Epithelial cell of esophagus (primary cell): ENCODE measurements at regions not wholly inside any gene's neighbourhood (a gene's known extent, or its start where the extent isn't known, plus 50 kb on each side); places are given as distances from the start of the nearest gene placed in this dataset.

Experiments used
- DNase-seq: peaks from one replicate; pipeline ENCODE4 v3.0.0; 2010; ENCODE audit warnings: low read depth
- H3K4me3 ChIP-seq: 2 replicates; pipeline ENCODE4 v1.5.1; 2011; ENCODE audit warnings: mild to moderate bottlenecking, low read length, control low read depth
- TF ChIP-seq, protein P1 (sequence below): IDR thresholded peaks from 2 replicates; pipeline ENCODE4 v1.5.1; 2011; ENCODE audit warnings: low read depth, mild to moderate bottlenecking, low read length, control low read depth, inconsistent platforms; ENCODE audit not compliant: insufficient read depth; ENCODE audit errors: missing control alignments

DNA sequence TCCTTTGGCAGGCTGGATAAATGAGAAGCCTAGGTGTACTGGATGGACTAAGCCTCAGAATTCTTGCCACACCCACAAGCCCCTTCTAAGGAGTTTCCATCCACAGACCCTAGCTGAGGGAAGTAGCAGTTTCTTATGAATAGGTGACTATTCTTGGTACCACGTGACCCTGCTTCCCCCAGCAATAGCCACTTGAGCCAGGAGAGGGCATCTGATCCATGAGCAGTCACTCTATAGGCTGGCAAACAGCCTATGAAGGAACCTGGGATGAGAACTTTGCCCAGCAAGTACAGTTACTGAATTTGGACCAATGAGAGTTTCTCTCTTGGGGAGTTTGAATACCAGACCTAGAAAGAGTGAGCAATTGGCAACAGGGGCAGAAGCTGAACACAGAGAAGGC, 84.0 kb downstream of the RTL9 start:
- peak; percentile 42 for DNase-seq
- TF ChIP-seq, protein P1, sequence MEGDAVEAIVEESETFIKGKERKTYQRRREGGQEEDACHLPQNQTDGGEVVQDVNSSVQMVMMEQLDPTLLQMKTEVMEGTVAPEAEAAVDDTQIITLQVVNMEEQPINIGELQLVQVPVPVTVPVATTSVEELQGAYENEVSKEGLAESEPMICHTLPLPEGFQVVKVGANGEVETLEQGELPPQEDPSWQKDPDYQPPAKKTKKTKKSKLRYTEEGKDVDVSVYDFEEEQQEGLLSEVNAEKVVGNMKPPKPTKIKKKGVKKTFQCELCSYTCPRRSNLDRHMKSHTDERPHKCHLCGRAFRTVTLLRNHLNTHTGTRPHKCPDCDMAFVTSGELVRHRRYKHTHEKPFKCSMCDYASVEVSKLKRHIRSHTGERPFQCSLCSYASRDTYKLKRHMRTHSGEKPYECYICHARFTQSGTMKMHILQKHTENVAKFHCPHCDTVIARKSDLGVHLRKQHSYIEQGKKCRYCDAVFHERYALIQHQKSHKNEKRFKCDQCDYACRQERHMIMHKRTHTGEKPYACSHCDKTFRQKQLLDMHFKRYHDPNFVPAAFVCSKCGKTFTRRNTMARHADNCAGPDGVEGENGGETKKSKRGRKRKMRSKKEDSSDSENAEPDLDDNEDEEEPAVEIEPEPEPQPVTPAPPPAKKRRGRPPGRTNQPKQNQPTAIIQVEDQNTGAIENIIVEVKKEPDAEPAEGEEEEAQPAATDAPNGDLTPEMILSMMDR: peak; percentile 33
- no peak overlapping the region for H3K4me3 ChIP-seq

DNA sequence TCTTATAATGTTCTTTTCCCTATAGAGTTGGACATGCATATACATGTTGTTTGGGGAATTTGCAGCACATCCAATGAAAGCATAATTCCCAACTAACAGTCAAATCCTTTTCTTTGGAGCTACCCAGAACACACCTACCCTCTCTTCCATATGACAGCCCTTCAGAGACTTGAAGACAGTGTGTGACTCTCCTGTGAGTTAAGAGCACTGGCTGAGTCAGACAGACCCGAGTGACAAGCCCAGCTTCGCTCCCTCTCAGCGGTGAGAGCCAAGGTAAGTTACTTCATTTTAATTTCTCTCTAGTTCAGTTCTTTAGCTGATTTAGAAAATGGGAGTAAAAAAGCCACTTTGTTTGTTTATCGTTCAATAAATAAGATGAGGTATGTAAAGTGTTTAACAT, 86.3 kb downstream of the RTL9 start:
- peak; percentile 72 for DNase-seq
- TF ChIP-seq, protein P1: no peak
- no peak overlapping the region for H3K4me3 ChIP-seq

DNA sequence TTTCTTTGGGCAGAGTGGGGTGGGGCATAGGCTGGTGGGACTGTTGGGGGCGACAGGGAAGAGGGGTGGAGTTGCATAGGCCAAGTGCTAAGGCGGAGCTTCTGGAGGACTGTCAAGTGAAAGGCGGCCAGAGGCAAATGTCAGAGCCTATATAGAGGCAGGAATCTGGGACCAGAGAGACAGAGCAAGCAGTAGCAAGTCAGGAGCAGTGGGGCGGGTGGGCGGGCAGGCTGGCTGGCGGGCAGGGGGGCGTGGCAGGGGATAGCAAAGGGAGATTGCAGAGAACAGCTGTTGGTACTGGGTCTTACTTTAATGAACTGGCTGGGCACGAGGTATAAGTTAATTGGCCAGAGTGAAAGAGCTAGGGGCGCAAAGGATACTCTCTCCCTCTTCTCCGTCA, 89.8 kb downstream of the RTL9 start:
- TF ChIP-seq, protein P1: no peak
- no peak overlapping the region for H3K4me3 ChIP-seq
- DNase-seq: no peak

DNA sequence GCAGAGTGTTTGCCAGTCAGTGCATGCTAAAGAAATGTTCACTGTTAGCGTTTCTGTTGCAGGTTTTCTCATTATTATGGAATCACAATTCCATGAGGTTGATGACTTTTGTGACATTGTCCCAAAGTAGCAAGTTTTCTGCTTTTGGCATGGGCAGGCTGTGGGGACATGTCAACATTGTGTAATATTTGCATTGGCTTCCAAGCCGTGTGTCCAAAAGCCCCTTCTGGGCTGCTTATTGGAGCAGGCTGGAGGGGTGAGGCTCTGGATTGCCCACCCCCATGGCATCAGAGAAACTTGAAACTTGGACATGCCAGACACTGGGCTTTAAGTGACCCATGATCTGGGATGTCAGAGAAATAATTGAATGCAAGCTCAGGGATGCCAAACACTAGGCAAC, 90.7 kb downstream of the RTL9 start:
- H3K4me3 ChIP-seq: no peak overlapping the region
- TF ChIP-seq, protein P1: no peak
- no peak for DNase-seq

GRCh38 chrX:110450050-110450449, 91.4 kb downstream of the RTL9 start:
- DNase-seq: peak; percentile 68
- H3K4me3 ChIP-seq: no peak overlapping the region
- TF ChIP-seq, protein P1: peak; percentile 69

- no peak overlapping the region for H3K4me3 ChIP-seq
- no peak for DNase-seq
- TF ChIP-seq, protein P1: no peak
These were observed 95.7 kb downstream of the RTL9 start for GRCh38 chrX:110454336-110454735.

- TF ChIP-seq, protein P1: no peak
- no peak for DNase-seq
- no peak overlapping the region for H3K4me3 ChIP-seq
These were observed 104.3 kb downstream of the RTL9 start for GRCh38 chrX:110462957-110463356.
